ENCODE measurements at regions not wholly inside any gene's neighbourhood (a gene's known extent, or its start where the extent isn't known, plus 50 kb on each side); places are given as distances from the start of the nearest gene placed in this dataset.

DNA sequence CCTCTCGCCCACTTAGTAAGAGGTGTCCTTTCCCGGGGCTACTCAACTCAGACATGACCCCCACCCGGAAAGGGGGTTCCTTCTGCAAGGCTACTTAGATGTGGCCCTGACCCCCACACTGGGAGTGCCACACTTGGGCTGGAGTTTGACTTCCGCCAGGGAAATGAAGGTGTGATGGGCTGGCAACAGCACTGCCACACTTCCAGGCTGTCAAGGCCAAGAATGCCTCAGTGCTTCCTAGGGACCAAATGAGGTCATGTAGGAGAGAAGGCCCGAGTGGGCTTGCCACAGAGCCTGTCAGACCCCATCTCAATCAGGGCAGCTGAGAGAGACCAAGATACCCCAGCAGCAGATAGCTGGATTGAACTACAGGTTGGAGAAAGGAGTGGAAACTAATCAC is 55.5 kb downstream of the DRD1 start:
- DNase-seq (ENCODE audit: low read depth in 2 of 2), result no peak

DNA sequence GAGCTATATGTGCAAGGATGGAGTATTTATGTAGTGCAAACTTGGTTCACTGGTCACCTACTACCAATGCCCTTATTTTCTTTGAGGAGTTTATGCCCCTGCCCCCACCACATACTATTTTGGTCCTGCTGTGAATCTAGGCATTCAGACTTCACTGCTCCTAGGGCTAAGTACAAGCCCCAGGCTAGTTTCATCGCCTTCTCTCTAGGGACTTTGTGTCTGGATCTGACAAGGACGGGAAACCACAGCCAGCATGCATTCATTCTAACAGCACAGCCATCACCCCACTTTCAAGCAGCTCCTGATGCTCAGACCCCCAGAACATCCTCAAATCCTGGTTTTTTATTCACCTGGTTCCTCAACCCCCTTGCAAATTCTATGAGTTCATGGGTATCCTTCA is 56.8 kb downstream of the DRD1 start:
- no peak for DNase-seq (ENCODE audit: low read depth in 2 of 2)

DNA sequence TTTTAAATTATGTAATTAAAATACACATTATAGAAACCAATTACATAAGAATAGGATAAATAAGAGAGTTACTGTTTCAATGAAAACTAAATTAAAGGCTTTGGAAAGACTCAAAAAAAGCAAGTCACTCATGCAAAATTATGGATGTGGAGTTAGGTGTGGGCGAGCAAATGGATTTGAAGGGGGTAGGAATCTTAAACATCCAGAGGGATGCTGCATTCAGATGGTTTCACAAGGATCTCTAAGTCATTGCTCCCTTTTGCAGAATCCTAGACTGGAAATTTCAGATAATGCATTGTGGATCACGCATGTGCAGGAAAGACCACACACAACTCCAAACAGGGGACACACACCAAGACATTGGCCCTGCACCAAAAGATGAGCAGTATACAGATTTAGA is 57.5 kb downstream of the DRD1 start:
- no peak for DNase-seq (ENCODE audit: low read depth in 2 of 2)

DNA sequence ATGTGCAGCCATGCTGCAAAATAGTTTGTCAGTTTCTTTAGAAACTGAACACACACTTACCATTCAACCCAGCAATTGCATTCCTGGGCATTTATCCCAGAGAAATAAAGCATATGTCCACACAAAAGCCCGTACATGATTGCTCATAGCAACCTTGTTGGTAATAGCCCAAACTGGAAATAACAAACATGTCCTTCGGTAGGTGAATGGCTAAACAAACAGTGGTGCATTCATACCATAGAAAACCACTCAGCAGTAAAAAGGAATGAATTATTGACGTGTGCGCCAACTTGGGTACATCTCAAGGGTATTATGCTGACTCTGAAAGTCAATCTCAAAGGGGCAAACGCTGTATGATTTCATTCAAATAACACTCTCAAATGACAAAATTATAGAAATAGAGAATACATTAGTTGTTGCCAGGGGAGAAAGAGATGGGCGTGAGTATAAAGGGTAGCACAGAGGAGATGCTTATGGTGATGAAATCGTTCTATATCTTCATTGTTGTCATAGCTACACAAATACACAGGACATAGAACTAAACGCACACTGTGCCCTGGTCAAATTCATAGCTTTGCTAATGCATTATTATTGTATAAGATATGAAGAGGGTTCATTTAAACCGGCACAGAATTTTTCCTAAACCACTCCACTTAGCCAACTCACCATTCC is 58.2 kb downstream of the DRD1 start:
- DNase-seq (ENCODE audit: low read depth in 2 of 2), result no peak

DNA sequence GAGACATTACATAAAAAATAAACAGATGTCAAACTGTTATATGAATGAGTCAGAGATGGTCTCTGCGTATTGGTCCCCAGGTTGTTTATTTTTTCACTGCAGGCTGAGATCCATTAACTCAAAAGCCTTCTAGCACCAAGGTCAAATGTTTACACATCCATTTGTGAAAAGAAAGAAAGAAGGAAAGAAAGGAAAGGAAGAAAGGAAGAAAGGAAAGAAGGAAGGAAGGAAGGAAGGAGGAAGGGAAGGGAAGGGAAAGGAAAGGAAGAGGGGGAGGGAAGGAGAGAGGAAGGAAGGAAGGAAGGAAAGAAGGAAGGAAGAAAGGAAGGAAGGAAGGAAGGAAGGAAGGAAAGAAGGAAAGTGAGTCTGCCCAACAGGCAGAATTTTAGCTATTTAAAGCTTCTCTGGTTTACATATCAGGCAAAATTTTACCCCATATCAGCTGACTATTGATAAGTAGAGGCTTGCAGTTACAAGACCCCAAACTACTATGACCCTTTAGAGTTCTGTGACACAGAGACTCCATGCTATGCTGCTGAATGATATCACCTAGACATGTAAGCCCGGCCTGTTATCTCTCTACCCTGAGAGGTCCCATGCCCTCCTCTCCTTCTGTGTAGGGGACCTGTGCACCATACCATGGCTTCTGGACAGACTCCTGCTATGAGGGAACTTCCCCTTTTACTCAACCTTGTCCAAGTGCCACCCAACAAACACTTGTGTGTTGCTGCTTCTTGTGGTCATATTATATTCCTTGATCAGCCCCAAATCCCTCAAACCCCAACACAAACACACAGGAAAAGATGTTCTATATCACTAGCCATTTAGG is 59.0 kb downstream of the DRD1 start:
- no peak for DNase-seq (ENCODE audit: low read depth in 2 of 2)

DNA sequence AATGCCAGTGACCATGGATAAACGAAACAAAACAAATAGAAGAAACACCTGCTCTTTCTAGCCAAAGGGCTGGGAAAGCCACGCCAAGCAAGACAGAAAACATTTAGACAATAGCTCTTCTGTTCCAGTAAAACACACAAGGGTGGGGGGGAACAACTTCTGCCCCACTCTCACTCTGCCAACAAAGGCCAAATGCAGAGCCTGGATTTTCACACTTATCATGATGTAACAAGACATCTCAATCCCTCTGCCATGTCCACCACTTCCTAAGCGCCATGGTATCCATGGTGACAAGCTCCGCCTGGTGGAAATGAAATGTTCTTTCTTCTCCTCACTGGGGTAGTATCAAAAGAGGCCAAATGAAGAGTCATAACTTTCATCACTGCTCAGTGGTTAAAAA is 60.6 kb downstream of the DRD1 start:
- no peak for DNase-seq (ENCODE audit: low read depth in 2 of 2)

DNA sequence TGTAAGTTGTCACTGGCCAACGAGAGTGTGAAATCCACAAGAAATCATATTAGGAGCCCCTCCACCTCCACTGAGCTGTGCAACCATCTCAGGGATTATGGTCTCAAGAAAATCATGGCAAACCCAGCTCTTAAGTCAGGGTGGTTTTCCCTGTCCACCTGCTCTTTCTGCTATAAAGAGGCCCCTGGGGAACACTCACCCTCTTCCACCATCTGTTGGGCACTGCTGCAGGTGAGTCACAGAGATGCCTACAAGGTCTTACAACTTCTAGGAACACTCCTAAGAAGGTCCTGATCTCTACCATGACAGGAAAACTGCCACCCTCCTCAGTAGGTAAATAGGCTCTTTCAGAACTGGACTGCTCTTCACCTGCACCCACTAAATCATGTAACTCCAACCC is 61.8 kb downstream of the DRD1 start:
- DNase-seq (ENCODE audit: low read depth in 2 of 2), result no peak

DNA sequence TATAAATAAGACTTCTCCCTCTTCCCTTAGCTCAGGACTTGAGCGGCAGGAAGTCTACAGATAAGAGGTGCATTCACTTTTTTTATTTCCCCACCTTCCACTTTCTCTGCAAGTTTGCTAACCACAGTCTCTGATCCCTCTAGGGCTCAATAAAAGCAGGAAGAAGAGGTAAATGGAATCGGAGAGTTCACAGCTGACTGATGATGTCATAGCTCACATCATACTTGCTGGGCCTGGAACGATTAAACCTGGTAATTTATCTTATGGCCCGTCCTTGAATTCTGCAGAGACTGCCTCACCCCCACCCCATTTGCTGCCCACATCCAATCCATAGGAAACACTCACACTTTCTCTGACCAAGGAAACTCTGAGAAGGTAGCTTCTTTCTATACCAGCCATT is 62.9 kb downstream of the DRD1 start:
- no peak for DNase-seq (ENCODE audit: low read depth in 2 of 2)

DNA sequence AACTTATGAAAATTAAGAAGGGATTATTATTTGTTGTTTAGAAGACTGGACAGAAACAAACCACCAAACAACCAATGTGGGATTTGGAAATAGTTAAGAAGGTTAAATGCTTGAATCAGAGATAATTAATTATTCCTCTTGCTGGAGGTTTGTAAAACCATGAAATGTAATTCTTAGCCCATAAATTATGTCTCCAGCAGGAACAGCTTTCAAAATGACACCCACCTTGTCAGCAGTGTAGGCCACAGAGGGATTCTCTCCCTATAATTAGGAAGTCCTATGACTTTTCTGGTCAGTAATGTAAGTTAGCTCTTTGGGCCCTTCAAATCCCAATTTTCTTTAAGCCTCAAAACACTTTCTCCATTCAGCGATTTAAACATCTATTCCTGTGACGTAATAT is 63.3 kb downstream of the DRD1 start:
- DNase-seq (ENCODE audit: low read depth in 2 of 2), result no peak

DNA sequence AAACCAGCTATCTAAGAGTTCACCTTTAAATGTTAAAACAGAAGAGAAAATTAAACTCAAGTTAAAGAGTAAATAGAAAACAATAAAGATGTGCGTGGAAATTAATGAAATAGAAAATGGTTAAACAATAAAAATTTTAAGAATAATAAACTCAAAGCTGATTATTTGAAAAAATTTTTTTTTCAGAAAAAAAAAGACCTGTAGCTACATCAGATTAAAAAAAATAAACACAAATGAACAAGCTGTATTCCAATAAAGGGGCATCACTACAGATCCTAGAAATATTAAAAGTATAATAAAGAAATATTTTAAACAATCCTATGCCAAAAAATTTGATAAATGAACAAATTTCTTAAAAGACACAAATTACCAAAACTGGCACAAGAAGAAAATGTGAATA is 64.1 kb downstream of the DRD1 start:
- DNase-seq (ENCODE audit: low read depth in 2 of 2), result no peak

DNA sequence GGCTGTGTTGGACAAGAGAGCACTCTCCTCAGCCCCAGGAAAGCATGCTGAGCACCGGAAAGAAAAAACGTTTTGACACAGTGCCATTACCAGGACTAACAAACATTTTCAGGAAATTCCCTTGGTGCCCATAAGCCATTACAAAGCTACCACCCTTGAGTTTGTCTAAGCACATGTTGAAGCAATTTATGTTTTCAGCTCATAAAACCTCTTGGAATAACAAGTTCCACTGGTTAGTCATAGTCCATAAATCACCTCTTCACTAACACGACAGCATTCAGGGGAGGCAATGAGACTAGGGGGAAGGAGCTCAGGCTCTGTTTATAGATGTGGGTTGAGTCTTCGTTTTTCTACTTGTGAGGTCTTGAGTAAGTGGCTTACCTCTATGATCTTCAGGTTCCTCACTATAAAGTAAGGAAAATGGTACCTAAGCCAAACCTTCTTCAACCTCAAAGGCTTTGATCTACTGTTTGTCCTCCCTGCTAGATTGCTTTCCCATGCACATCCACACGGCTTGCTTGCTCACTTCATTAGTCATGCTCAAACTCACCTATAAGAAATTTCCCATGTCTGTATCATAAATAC is 65.4 kb downstream of the DRD1 start:
- peak; percentile 30 to 32 for DNase-seq (ENCODE audit: low read depth in 2 of 2)

DNA sequence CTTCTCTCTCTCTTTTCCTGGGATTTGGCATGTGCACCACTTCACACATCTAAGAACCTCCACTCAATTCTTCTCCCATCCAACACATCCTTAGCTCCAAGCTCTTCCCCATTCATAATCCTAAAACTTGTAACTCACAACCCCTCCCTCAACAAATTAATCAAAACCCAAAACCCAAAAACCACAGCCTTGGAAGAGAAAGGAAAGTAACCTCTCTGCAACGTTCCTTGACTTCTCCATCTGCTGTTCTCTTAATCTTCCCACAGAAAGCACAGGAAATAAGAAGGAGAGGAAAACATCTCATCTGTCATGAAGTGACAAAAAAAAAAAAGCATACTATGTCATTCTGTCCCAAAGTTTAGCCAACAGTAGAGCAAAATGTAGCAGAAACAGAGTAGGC is 66.2 kb downstream of the DRD1 start:
- DNase-seq (ENCODE audit: low read depth in 2 of 2), result no peak

DNA sequence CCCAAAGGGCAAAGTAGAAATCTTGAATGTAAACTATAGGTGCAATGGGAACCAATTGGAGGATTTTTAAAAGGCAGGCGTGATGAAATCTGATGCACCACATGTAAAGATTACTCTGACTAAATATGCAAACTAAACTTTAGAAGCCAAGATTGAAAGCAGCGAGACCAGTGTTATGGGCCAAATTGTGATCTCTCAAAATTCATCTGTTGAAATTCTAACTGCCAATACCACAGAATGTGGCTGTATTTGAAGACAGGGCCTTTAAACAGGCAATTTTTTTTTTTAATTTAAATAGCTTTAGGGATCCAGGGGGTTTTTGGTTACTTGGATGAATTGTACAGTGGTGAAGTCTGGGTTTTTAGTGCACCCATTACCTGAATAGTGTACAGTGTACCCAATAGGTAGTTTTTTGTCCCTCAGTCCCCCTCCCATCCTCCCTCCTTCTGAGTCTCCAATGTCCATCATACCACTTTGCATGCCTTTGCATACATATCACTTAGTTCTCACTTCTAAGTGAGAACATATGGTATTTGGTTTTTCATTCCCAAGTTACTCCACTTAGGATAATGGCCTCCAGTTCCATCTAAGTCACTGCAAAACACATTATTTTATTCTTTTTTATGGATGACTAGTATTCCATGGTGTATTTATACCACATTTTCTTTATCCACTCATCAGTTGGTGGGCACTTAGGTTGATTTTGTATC is 69.7 kb downstream of the DRD1 start:
- no peak for DNase-seq (ENCODE audit: low read depth in 2 of 2)

DNA sequence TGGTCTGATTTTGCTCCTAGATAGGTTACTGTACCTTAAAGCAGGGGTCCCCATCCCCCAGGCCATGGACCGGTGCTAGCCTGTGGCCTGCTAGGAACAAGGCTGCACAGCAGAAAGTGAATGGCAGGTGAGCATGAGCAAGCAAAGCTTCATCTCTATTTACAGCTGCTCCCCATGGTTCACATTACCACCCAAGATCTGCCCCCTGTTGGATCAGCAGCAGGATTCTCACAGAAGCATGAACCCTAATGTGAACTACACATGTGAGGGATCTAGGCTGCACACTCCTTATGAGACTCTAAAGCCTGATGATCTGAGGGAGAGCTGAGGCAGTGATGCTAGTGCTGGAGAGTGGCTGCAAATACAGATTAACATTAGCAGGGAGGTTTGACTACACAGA is 78.1 kb downstream of the DRD1 start:
- DNase-seq (ENCODE audit: low read depth in 2 of 2), result no peak

DNA sequence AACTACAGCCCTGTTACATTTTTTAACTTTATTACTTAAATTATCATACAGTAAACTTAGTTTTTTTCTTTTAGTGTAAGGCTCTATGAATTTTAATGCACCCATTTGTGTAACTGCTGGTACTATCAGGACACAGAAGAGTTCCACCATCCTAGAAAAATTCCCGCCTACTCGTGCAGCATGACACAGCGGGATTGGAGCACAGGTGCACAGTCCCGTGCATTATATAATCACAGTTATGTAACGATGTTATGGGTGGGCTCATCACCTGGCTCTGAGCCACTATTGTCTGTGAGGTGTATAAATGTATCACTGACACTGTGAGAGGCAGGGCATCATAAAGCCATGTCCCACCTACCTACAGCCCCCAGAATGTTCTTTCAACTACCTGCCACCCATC is 80.7 kb downstream of the DRD1 start:
- DNase-seq (ENCODE audit: low read depth in 2 of 2), result no peak

DNA sequence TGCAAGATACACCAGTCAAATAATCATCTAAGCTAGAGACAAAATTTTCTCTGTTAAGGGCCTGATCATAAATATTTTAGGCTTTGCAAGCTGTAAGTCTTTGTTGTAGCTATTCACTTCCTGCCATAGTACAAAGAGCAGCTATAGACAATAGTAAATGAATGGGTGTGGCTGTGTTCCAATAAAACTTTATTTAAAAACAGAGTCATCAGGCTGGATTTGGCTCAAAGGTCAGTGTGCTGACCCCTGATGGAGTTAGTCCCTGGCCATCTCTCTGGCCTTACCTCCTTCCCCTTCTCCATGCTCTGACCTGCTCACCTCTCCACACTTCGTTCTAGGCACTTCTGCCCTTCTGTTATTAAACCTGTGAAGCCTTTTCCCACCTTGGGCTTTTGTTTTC is 86.0 kb downstream of the DRD1 start:
- DNase-seq (ENCODE audit: low read depth in 2 of 2), result no peak

DNA sequence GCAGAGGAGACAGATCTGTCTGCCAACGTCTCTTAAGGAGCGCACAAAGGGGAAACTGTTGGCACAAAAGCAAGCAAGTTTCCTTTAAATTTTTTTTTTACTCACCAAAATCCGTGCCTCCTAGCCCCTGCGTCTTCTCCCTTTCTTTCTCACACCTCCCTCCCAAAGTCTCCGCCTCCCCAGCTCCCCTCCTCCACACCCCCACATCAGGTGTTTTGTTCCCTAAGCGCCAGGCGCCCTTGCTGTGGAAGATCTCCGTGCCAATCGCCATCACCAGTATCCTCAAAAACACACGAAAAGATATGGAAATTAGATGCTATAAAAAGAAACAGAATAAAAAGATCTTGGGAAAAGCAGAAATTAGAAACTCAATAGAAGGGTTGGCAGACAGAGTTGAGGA is 87.6 kb downstream of the DRD1 start:
- DNase-seq (ENCODE audit: low read depth in 2 of 2), result no peak

DNA sequence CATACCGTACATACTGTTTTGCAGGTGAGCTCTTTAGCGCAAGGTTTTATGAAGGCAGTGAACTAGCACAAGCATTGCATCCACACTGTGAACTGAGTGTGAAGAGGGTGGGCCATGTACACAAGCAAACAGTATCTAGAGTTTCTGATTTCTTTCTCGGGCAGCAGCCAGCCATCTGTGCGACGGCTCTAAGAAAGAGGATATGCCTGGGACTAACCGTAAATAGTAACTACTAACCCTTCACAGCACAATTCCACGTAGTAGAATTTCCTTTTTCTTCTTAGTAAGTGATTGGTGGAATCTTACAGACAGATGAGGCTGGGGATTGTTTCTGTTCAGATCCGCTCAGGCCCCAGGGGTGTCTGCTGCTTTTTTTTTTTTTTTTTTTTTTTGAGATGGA is 89.0 kb downstream of the DRD1 start:
- no peak for DNase-seq (ENCODE audit: low read depth in 2 of 2)

DNA sequence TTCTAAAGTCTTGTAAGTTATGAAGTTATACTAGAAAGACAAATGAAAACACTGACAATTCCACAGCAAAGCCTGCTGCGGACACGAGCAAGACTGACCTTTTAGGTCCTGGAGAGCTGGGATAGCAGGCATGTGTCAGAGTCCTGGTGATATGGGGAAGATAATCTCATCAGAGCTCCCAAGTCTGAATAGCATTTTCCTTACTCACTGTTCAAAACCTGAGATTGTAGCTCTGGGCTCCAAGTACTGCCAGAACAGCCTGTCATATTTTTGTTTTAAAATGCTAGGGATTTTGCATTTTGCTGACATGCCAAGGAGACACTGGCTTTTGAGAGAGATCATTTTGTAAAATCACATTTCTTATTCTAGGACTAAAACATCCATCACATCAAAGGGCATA is 90.1 kb downstream of the DRD1 start:
- no peak for DNase-seq (ENCODE audit: low read depth in 2 of 2)

DNA sequence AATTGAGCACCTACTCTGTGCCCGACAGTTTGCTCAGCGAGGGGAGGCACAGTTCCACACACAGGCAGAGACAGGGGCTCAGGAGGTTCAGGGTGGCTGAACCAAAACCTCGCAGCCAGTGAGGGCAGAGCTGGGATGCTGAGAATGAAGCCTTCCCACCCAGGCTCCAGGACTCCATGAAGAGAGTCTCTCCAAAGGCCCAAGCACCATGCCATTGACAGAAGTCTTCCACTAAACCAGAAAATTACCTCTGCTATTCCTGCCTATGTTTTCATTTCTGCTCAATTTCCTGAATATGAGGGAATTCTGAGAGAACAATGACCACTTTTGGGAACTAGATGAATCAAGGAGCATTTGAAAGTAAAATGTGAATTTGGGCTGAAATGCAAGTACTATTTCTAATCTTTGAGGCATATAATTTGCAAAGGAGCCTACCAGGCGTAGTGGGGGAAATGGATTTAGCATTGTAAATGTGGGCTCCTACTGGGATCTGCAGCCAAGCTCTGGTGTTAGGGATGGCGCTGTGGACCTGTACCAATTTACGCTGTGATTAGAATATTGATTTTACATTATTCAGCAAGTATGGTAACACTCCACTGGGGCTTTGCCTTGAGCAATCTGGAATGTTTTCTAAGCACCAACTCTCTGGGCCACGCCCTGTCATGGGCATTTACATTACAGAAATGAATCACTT is 91.9 kb downstream of the DRD1 start:
- DNase-seq (ENCODE audit: low read depth in 2 of 2), result no peak

DNA sequence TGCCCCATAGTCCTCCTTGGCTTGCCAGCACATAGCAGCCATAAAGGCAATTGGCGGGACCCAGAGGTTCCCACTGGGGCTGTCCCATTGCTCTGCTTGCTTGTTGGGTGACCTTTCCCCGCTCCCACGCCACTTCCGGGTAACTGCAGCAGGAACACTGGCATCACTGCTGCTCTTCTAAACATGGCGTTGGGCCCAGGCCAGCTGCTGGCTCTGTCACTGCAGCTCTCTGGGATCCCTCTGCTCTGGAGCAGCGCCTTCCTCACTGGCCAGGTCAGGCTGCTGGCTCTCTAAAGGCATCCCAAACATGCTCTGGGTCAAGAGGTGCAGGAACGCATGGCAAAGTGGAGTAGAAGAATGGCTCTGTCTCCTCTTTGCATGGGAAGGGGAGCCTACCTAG is 92.9 kb downstream of the DRD1 start:
- no peak for DNase-seq (ENCODE audit: low read depth in 2 of 2)

DNA sequence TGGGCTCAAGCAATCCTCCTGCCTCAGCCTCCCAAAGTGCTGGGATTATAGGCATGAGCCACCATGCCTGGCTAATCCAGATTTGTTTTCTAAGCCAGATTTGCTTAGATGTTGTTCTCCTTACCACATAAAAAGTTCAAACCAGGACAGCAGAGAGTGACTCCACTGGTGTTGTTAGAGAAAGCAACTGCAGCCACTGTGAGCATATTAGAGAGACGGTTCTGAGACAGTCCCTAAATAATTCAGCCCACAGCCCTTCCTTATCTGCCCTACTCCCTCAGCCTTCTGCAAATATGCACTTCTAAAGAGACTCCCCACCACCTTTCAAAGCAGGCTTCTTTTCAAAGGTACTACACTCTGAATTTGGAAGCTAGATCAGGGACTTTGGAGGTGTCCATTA is 96.1 kb downstream of the DRD1 start:
- no peak for DNase-seq (ENCODE audit: low read depth in 2 of 2)
